Smooth muscle cell (in vitro differentiated cells): ENCODE measurements at regions not wholly inside any gene's neighbourhood (a gene's known extent, or its start where the extent isn't known, plus 50 kb on each side); places are given as distances from the start of the nearest gene placed in this dataset.
A peak's percentile ranks its signal among the peaks of the same experiment; 100 is the strongest.

Experiments used
- DNase-seq: peaks from one replicate; lab custom pipeline; 2025; ENCODE audit not compliant: unreplicated experiment; lab: John Stamatoyannopoulos, UW
- H2AFZ ChIP-seq: fragments of 200-600 bp; sonication (generic); 2 replicates; pipeline ENCODE4 v1.6.0; 2016; ENCODE audit warnings: antibody characterized with exemption, low read depth, mild to moderate bottlenecking
- H3F3A ChIP-seq: fragments of 200-600 bp; sonication (generic); 2 replicates; pipeline ENCODE4 v1.6.0; 2017; ENCODE audit warnings: antibody characterized with exemption, low read depth
- H3K27ac ChIP-seq: fragments of 200-600 bp; sonication (generic); 2 replicates; pipeline ENCODE4 v1.5.1; 2016; ENCODE audit warnings: low read depth, mild to moderate bottlenecking
- H3K27me3 ChIP-seq: fragments of 200-600 bp; sonication (generic); 2 replicates; pipeline ENCODE4 v1.6.1; 2016; ENCODE audit warnings: low read depth, mild to moderate bottlenecking
- H3K36me3 ChIP-seq: fragments of 200-600 bp; sonication (generic); 2 replicates; pipeline ENCODE4 v1.5.1; 2016; ENCODE audit warnings: low read depth
- H3K4me1 ChIP-seq: fragments of 200-600 bp; sonication (generic); 2 replicates; pipeline ENCODE4 v1.5.1; 2016; ENCODE audit warnings: low read depth
- H3K4me2 ChIP-seq: fragments of 200-600 bp; sonication (generic); 2 replicates; pipeline ENCODE4 v1.6.0; 2016; ENCODE audit warnings: mild to moderate bottlenecking
- H3K4me3 ChIP-seq: fragments of 200-600 bp; sonication (generic); 2 replicates; pipeline ENCODE4 v1.5.1; 2016; ENCODE audit warnings: mild to moderate bottlenecking
- H3K79me2 ChIP-seq: fragments of 200-600 bp; sonication (generic); 2 replicates; pipeline ENCODE4 v1.6.0; 2016; ENCODE audit warnings: low read depth, mild to moderate bottlenecking
- H3K9ac ChIP-seq: fragments of 200-600 bp; sonication (generic); 2 replicates; pipeline ENCODE4 v1.6.0; 2016; ENCODE audit warnings: low read depth
- H3K9me3 ChIP-seq: fragments of 200-600 bp; sonication (generic); replicated peaks from 2 replicates; pipeline ENCODE4 v1.5.1; 2016; ENCODE audit warnings: low read depth
- H4K20me1 ChIP-seq: fragments of 200-600 bp; sonication (generic); 2 replicates; pipeline ENCODE4 v1.6.0; 2016; ENCODE audit warnings: low read depth
- WGBS: methylation state at CpG from one replicate; pipeline ENCODE4 v1.1.7; 2016; ENCODE audit warnings: low lambda C conversion rate; 5-methylcytosine and 5-hydroxymethylcytosine counted together
- TF ChIP-seq, protein P1 (sequence below): fragments of 200-600 bp; sonication (generic); IDR thresholded peaks from 2 replicates; pipeline ENCODE4 v1.5.1; 2017; ENCODE audit warnings: borderline replicate concordance, mild to moderate bottlenecking, antibody characterized with exemption; ENCODE audit not compliant: insufficient read depth, poor library complexity, severe bottlenecking

DNA sequence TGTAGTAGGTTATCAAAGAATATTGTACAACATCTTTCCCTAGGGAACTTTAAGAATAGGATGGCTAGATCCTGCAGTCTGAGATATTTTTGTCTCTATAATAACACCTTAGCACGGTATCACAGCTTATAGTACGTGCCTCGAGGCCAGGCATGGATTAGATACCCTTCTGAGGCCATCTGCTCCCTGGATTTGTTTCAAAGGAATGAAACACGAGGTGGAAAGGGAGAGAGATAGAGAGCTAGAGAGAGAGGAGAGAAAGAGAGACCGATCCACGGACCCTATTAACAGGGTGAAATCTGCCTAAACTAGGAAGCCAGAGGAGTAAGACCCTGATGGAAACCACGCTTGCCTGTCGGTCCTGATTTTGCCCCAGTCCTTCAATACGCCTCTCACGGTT is 92.5 kb downstream of the CD83 start:
- Histone ChIP-seq H3K9me3 (no peaks in the 10 kb centered on the region), H4K20me1 (no peaks in the 10 kb centered on the region), H3K27me3 (no peaks in the 10 kb centered on the region), H3K27ac (no peak overlapping the region), H3K36me3 (no peaks in the 10 kb centered on the region), H3K4me1 (peaks cover 11% of the 10 kb centered on the region), H3K9ac (no peak overlapping the region), H2AFZ (no peak overlapping the region), H3K4me3 (no peak overlapping the region), H3K4me2 (peak overlapping the region; percentile 99), H3F3A (no peaks in the 10 kb centered on the region), H3K79me2 (no peaks in the 10 kb centered on the region)
- 85% methylated on average over 10 of the region's 10 CpGs for WGBS
- TF ChIP-seq, protein P1, sequence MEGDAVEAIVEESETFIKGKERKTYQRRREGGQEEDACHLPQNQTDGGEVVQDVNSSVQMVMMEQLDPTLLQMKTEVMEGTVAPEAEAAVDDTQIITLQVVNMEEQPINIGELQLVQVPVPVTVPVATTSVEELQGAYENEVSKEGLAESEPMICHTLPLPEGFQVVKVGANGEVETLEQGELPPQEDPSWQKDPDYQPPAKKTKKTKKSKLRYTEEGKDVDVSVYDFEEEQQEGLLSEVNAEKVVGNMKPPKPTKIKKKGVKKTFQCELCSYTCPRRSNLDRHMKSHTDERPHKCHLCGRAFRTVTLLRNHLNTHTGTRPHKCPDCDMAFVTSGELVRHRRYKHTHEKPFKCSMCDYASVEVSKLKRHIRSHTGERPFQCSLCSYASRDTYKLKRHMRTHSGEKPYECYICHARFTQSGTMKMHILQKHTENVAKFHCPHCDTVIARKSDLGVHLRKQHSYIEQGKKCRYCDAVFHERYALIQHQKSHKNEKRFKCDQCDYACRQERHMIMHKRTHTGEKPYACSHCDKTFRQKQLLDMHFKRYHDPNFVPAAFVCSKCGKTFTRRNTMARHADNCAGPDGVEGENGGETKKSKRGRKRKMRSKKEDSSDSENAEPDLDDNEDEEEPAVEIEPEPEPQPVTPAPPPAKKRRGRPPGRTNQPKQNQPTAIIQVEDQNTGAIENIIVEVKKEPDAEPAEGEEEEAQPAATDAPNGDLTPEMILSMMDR = no peak
- no peak for DNase-seq

DNA sequence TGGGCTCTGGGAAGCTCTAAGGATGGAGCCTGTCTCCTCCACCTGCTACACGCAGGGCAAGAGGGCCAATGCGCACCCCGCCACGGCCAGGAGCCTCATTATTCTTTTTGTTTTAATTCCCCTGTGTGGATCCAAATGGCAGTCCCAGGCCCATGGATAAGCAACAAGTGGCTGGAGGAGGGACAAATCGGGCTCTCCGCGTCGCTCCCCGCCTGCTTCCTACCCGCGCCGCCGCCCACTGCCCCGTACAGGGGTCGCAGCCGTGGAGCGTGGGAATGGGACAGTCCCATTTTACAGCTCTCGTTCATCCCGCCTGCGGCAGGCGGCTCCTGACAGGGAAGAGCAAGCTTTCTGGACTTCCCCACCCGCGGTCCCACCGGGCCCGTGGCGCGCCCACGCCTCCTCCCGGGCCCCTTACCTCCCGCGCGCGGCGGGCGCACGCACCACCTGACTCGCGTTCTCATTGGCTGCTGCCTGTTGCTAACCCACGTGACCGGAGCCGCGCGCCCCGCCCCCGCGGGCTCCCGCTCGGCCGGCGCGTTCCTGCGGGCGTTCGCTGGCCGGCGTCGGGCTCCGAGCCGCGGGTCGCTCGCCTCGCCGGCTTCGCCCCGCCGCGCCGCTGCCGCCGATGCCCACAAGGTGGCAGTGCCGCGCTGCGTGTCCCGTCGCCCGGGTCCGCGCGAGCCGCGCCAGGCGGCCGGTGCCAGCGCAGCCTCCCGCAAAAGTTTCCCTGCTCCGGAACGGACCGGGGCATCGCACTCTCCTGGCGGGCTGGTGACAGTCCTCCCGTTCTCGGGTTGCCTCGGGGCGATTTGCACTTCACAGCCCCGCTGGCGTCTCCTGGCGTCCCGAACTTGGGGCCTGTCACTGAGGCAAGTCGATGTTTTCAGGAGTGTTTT is 93.3 kb downstream of the CD83 start:
- H3K4me1 ChIP-seq = peaks cover 11% of the 10 kb centered on the region
- 3% methylated on average over 89 of the region's 100 CpGs for WGBS
- no peaks in the 10 kb centered on the region for H3K36me3 ChIP-seq
- no peaks in the 10 kb centered on the region for H3F3A ChIP-seq
- TF ChIP-seq, protein P1 = peak; percentile 55
- peak overlapping the region; percentile 99 for H3K4me2 ChIP-seq
- no peaks in the 10 kb centered on the region for H3K79me2 ChIP-seq
- peak overlapping the region; percentile 44 for H3K27ac ChIP-seq
- H4K20me1 ChIP-seq = no peaks in the 10 kb centered on the region
- H3K27me3 ChIP-seq = no peaks in the 10 kb centered on the region
- peak overlapping the region; percentile 97 for H2AFZ ChIP-seq
- no peaks in the 10 kb centered on the region for H3K9me3 ChIP-seq
- H3K4me3 ChIP-seq = peak overlapping the region; percentile 78
- H3K9ac ChIP-seq = peak overlapping the region; percentile 78
- peak; percentile 82 for DNase-seq

DNA sequence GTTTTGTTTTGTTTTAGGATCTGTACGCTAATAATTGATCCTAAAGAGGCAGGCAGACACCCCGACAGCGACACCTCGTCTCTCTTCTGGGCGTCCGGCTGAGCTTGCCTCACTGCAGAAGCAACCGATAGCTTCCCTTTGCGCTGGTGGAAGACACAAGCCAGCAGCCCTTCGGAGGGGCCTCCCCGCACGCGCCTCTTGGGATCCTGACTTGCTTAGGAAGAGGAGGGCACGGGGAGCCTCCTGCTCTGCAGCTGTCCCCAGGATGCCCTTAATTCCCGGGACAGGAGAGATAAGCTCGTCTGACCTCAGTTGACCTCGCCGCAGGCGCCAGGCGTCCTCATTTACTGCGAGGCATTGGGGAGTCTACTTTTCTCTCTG is 94.0 kb downstream of the CD83 start:
- Histone ChIP-seq H4K20me1 (no peaks in the 10 kb centered on the region), H3K27me3 (no peaks in the 10 kb centered on the region), H3K4me2 (peak overlapping the region; percentile 99), H3F3A (no peaks in the 10 kb centered on the region), H3K79me2 (no peaks in the 10 kb centered on the region), H3K4me1 (peaks cover 11% of the 10 kb centered on the region), H3K9ac (peak overlapping the region; percentile 78), H3K4me3 (peak overlapping the region; percentile 78), H3K9me3 (no peaks in the 10 kb centered on the region), H3K27ac (peak overlapping the region; percentile 44), H2AFZ (peak overlapping the region; percentile 97), H3K36me3 (no peaks in the 10 kb centered on the region)
- TF ChIP-seq, protein P1 = no peak
- under 1% methylated on average over 20 of the region's 20 CpGs for WGBS
- DNase-seq = no peak
